IPS-15b (cell line): ENCODE measurements at regions not wholly inside any gene's neighbourhood (a gene's known extent, or its start where the extent isn't known, plus 50 kb on each side); places are given as distances from the start of the nearest gene placed in this dataset.

Experiments
- H3K27me3 ChIP-seq: one replicate; pipeline ENCODE4 v1.6.1; 2013; ENCODE audit warnings: low read length; ENCODE audit not compliant: control insufficient read depth, insufficient read depth
- H3K36me3 ChIP-seq: one replicate; pipeline ENCODE4 v1.6.1; 2013; ENCODE audit warnings: low read length; ENCODE audit not compliant: control insufficient read depth, insufficient read depth
- H3K4me1 ChIP-seq: one replicate; pipeline ENCODE4 v1.6.1; 2013; ENCODE audit warnings: mild to moderate bottlenecking, low read length; ENCODE audit not compliant: control insufficient read depth, insufficient read depth
- H3K4me3 ChIP-seq: one replicate; pipeline ENCODE4 v1.5.1; 2013; ENCODE audit warnings: low read depth, low read length
- H3K9ac ChIP-seq: one replicate; pipeline ENCODE4 v1.6.1; 2013; ENCODE audit warnings: low read depth, mild to moderate bottlenecking, low read length
- H3K9me3 ChIP-seq: one replicate; pipeline ENCODE4 v1.6.1; 2013; ENCODE audit warnings: mild to moderate bottlenecking, low read length; ENCODE audit not compliant: control insufficient read depth, insufficient read depth

DNA sequence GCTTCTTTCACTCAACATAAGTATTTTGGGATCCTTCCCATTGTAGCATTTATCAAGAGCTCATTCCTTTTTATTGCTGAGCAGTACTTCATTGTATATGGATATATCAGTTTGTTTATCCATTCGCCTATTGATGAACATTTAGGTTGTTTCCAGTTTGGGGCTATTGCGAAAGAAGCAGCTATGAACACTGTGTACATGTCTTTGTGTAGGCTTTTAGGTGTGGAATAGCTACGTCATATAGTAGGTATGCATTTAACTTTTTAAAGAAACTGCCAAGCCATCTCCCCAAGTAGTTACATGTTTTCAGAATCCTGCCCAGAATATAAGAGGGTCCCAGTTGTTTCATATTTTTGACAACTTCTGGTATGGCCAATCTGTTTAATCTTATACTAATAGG lies 468.1 kb downstream of the IPMK start:
- no peaks in the 10 kb centered on the region for H3K27me3 ChIP-seq
- no peaks in the 10 kb centered on the region for H3K9me3 ChIP-seq
- no peaks in the 10 kb centered on the region for H3K36me3 ChIP-seq
- H3K9ac ChIP-seq = no peak overlapping the region
- H3K4me3 ChIP-seq = no peak overlapping the region
- no peaks in the 10 kb centered on the region for H3K4me1 ChIP-seq

DNA sequence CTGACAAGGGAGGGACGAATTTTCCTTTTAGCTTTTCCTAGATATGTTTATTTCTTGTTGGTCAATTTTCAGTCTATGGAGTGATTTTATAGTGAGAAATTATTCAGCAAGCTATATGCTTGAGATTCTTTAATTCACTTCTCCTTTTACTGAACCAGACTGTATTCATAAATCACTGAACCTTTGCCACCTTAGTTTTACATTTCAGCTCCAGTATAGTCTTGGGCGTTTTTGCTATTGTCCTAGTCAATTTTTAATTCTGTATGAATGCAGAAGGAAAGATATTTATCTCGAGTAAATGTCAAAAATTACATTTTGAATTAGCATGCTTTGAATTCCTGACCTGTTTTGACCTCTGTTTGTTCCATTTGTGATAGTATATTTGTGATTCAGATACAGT lies 468.9 kb downstream of the IPMK start:
- Histone ChIP-seq H3K9me3 (no peaks in the 10 kb centered on the region), H3K27me3 (no peaks in the 10 kb centered on the region), H3K36me3 (no peaks in the 10 kb centered on the region), H3K4me1 (no peaks in the 10 kb centered on the region), H3K9ac (no peak overlapping the region), H3K4me3 (no peak overlapping the region)

DNA sequence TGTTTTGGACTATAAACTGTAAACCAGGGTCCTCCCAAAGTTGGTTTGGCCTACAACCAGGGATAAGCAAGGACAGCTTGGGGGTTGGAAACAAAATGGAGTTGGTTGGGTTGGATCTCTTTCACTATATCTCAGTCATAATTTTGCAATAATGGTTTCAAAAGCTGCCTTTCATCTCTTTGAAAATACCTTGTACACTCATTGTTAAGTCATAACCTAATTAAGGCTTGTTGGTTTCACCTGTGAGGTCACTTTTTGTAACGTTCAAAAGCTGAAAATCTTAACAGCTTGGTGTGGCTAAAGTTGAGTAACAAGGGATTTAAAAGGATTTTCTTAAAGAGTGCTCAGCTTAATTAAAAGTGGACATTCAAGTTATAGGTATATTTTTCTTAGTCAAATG lies 476.1 kb downstream of the IPMK start:
- no peak overlapping the region for H3K4me3 ChIP-seq
- H3K4me1 ChIP-seq = peaks cover 10% of the 10 kb centered on the region
- H3K27me3 ChIP-seq = no peaks in the 10 kb centered on the region
- peaks cover 3% of the 10 kb centered on the region for H3K9me3 ChIP-seq
- no peaks in the 10 kb centered on the region for H3K36me3 ChIP-seq
- H3K9ac ChIP-seq = no peak overlapping the region

DNA sequence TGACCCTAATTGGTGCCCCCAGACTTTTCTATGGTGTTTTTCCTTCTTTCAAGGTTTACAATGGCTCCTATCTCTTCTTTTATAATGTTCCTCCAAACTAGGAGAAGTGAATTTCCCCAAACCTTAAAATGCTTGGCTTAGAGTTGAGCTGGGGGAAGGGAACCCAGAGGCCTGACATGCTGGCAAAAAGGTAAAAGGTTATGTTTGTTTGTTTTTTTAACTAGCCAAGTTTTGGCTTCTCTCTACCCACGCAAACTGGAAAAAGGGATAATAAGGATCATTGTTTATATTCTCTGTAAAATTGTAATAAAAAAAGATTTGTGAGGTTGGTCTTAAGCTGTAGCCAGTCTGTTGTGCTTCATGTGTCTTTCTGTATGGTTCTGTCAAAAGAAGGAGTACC lies 477.0 kb downstream of the IPMK start:
- H3K4me3 ChIP-seq = no peak overlapping the region
- H3K36me3 ChIP-seq = no peaks in the 10 kb centered on the region
- H3K9ac ChIP-seq = no peak overlapping the region
- H3K4me1 ChIP-seq = peaks cover 18% of the 10 kb centered on the region
- peaks cover 3% of the 10 kb centered on the region for H3K9me3 ChIP-seq
- H3K27me3 ChIP-seq = no peaks in the 10 kb centered on the region

DNA sequence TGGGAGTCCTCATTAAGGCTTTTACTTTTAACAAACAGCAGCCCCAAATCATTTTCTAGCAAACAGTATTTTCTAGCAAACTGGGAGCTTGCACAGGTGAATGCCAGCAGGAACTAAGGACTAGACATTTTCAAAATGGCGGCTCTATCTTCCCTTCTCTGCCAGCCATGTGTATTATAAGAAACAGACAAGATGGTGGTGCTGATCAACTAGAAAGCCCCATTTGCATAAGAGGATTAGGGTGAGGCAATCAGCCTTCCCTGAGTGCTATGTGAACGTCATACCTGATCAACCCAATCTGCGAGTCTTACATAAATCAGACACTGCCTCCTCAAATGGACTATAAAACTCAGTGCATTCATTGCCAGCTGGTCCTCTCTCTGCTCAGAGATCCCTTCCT lies 479.6 kb downstream of the IPMK start:
- Histone ChIP-seq H3K4me1 (peaks cover 20% of the 10 kb centered on the region), H3K27me3 (no peaks in the 10 kb centered on the region), H3K9me3 (peaks cover 3% of the 10 kb centered on the region), H3K9ac (no peak overlapping the region), H3K4me3 (no peak overlapping the region), H3K36me3 (no peaks in the 10 kb centered on the region)

DNA sequence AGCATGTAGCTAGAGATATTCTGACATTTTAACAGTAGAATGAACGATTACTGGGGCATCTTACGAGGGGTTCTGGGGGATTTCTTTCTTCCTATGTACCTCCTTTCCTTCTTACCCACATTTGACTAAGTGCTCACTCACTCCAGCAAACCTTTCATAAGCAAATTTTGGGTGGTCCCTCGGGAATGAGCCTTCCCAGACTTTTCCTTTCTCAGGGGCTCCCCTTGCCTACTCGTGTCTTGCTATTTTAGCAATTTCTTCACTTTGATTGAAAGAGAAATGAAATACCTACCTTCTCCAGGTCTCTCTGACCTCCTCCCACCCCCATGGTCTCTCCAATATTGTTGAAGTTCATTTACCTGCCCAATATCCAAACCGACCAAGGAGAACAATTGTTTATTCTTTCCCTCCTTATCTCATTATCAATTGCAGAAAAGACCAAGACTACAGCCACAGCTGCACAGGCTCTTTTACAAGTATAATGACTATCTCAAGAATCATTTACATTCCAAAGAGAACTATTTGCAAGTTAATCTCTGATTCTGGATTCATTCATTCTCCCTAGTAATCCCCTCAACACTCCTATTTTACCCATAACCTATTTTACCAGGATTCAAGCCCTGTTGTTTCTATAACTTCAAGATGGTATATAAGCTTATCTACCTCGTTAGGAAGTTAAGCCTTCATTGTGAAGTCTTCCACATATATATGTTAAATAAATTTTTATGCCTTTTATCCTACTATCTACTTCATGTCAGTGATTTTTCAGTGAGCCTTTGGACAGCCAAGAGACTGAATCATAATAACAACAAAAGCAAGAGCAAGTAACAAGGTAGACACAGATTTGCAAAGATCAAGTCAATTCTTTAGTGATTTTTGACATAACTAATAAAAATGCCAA lies 480.6 kb downstream of the IPMK start:
- Histone ChIP-seq H3K27me3 (no peaks in the 10 kb centered on the region), H3K36me3 (no peaks in the 10 kb centered on the region), H3K4me3 (peak overlapping the region; percentile 1), H3K9me3 (peaks cover 3% of the 10 kb centered on the region), H3K9ac (no peak overlapping the region), H3K4me1 (peaks cover 20% of the 10 kb centered on the region)

DNA sequence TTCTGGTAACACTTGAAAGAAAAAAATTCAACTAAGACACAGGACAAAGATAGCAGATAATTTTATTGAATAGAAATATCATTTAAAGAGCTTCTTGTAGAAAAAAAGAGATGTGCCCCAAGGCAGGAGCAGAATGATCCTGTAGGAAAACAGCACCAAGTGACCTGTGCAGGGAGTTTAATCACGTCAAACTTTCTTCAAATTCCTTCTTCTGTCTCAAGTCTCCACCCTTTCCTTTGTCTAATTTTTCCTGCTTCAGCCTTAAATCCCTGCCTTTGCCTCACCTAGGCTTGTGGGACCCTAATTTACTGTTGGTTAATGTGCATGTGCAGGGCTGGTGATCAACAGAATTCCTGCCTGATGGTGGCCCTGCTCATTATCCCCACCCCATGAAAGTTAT lies 481.4 kb downstream of the IPMK start:
- Histone ChIP-seq H3K9ac (no peak overlapping the region), H3K4me1 (peaks cover 20% of the 10 kb centered on the region), H3K9me3 (peaks cover 3% of the 10 kb centered on the region), H3K27me3 (no peaks in the 10 kb centered on the region), H3K4me3 (peak overlapping the region; percentile 1), H3K36me3 (no peaks in the 10 kb centered on the region)

DNA sequence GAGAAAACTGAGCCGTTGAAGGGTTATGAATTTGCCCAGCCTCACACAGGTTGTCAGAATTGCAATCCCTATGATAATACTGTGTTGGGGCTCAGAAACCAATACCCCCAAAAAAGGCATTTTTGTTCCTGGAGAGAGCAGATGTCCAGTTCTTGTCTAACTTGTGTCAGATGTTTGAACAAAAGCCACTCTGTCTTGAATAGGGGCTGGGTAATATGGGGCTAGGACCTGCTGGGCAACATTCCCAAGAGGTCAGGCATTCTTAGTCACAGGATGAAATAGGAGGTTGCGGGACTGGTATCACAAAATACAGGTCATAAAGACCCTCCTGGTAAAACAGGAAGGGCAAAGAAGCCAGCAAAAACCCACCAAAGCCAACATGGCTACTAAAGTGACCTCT lies 482.1 kb downstream of the IPMK start:
- H3K4me3 ChIP-seq = no peak overlapping the region
- H3K27me3 ChIP-seq = no peaks in the 10 kb centered on the region
- H3K4me1 ChIP-seq = peaks cover 20% of the 10 kb centered on the region
- no peaks in the 10 kb centered on the region for H3K36me3 ChIP-seq
- H3K9me3 ChIP-seq = peaks cover 3% of the 10 kb centered on the region
- H3K9ac ChIP-seq = no peak overlapping the region

DNA sequence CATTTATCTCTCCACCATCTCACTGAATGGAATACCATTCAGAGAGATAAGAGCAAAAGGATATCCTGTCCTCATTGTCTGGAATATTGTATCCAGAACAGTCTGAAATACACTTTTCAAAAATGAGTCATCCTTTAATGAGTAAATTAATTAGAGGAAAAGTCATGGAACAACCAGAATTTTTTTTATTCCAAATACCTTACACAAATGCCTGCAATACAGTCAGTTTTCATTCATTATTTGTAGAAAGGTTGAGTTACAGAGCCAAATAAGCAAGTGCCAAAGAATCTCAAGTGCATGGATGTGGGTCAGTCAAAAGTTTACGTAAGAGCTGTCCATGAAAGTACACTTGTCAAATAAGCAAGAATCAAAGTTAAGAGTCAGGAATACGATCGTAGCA lies 482.6 kb downstream of the IPMK start:
- H3K36me3 ChIP-seq = no peaks in the 10 kb centered on the region
- peaks cover 20% of the 10 kb centered on the region for H3K4me1 ChIP-seq
- no peak overlapping the region for H3K9ac ChIP-seq
- H3K9me3 ChIP-seq = peaks cover 3% of the 10 kb centered on the region
- no peak overlapping the region for H3K4me3 ChIP-seq
- no peaks in the 10 kb centered on the region for H3K27me3 ChIP-seq

DNA sequence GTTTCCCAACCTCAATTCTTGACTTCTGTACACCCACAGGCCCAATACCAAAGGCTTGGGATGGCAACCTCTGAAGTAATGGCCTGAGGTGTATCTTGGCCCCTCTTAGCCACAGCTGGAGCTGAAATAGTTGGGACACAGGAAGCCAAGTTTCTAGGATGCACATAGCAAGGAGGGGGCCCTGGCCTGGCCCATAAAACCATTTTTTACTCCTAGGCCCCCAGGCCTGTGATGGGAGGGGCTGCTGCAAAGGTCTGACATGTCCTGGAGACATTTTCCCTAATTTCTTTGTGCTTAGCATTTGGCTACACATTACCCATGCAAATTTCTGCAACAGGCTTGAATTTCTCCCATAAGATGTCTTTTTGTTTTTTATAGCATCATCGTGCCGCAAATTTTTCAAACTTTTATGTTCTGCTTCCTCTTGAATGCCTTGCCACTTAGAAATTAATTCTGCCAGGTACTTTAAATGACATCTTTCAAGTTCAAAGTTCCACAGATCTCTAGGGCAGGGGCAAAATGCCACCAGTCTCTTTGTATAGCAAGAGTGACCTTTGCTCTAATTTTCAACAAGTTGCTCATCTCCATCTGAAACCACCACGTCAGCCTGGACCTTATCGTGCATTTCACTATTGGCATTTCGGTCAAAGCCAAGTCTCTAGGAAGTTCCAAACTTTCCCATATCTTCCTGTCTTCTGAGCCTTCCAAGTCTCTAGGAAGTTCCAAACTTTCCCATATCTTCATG lies 490.8 kb downstream of the IPMK start:
- Histone ChIP-seq H3K9ac (no peak overlapping the region), H3K4me3 (no peak overlapping the region), H3K36me3 (no peaks in the 10 kb centered on the region), H3K4me1 (no peaks in the 10 kb centered on the region), H3K9me3 (no peaks in the 10 kb centered on the region), H3K27me3 (no peaks in the 10 kb centered on the region)

DNA sequence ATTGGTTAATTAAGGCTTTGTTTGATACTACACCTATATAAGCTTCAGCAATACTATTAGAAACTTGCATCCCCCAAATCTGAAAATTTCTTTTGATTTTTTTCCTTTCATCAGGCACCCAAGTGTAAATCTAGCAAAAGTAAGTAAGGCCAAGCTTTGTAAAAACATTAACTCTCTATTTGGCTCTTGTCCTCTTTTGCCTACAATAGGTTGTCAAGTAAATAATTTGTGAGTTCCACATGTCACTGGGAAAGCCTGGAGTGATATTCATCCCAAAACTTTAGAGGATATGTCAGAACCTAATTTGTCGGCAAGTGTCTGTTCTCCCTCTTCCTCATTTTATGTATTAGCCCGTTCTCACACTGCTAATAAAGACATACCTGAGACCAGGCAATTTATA lies 492.4 kb downstream of the IPMK start:
- no peaks in the 10 kb centered on the region for H3K27me3 ChIP-seq
- H3K4me1 ChIP-seq = no peaks in the 10 kb centered on the region
- H3K4me3 ChIP-seq = no peak overlapping the region
- H3K9me3 ChIP-seq = no peaks in the 10 kb centered on the region
- no peaks in the 10 kb centered on the region for H3K36me3 ChIP-seq
- H3K9ac ChIP-seq = no peak overlapping the region

DNA sequence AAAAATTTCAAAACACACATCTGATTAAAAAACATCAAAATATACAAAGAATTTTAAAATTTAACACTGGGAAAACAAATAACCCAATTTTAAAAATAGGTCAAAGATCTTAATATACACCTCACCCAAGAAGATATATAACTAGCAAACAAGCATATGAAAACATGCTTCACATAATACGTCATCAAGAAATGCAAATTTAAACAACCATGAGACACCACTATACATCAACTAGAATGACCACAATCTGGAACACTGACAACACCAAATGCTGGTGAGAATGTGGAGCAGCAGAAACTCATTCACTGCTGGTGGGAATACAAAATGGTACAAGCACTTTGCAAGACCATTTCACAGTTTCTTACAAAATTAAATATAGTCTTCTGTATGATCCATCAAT lies 498.4 kb downstream of the IPMK start:
- Histone ChIP-seq H3K4me3 (no peak overlapping the region), H3K4me1 (no peaks in the 10 kb centered on the region), H3K9me3 (no peaks in the 10 kb centered on the region), H3K27me3 (no peaks in the 10 kb centered on the region), H3K36me3 (no peaks in the 10 kb centered on the region), H3K9ac (no peak overlapping the region)
